Body of pancreas (tissue), 4 donors: ENCODE measurements at regions not wholly inside any gene's neighbourhood (a gene's known extent, or its start where the extent isn't known, plus 50 kb on each side); places are given as distances from the start of the nearest gene placed in this dataset.

Source experiments
- ATAC-seq: fragments of 150-250 bp; one replicate; pipeline ENCODE4 v1.9.1; 2016
- DNase-seq, 4 donors: peaks; one replicate each; pipeline ENCODE4 v3.0.0-alpha.2; 2019
- H3K27ac ChIP-seq, 4 donors: fragments of 200-600 bp; sonication (generic); 1 replicate in 3 of 4; 2 replicates in 1 of 4; pipeline versions ENCODE4 v1.5.1 to v1.6.1; 2016 to 2019; ENCODE audit warnings: mild to moderate bottlenecking in 1 of 4, mixed read lengths in 1 of 4, moderate library complexity in 1 of 4
- H3K27me3 ChIP-seq, 2 donors: fragments of 200-600 bp; sonication (generic); one replicate each; pipeline ENCODE4 v1.6.0; 2016; ENCODE audit warnings: mild to moderate bottlenecking in 1 of 2
- H3K36me3 ChIP-seq, 2 donors: fragments of 200-600 bp; sonication (generic); replicated peaks in 1 of 2; 2 replicates each; pipeline ENCODE4 v1.5.1; 2016; ENCODE audit warnings: low read depth in 2 of 2; ENCODE audit not compliant: insufficient read depth in 1 of 2
- H3K4me1 ChIP-seq: fragments of 200-600 bp; sonication (generic); one replicate; pipeline ENCODE4 v1.6.0; 2016
- H3K4me3 ChIP-seq, 2 donors: fragments of 200-600 bp; sonication (generic); 1 replicate in 1 of 2; 2 replicates in 1 of 2; pipeline ENCODE4 v1.5.1; 2016 to 2019
- H3K9me3 ChIP-seq, 3 donors: fragments of 200-600 bp; sonication (generic); 1 replicate in 2 of 3; 2 replicates in 1 of 3; pipeline ENCODE4 v1.5.1; 2016
- POLR2A ChIP-seq, 3 donors: fragments of 450-650 bp; IDR thresholded peaks; one replicate each; pipeline ENCODE4 v1.6.1; 2016; ENCODE audit warnings: antibody characterized with exemption in 3 of 3, mild to moderate bottlenecking in 2 of 3
- WGBS, 2 donors: methylation state at CpG; one replicate each; pipeline ENCODE4 v1.1.5; 2017; 5-methylcytosine and 5-hydroxymethylcytosine counted together
- intact Hi-C: fragments of 100-400 bp; cut with DNase I; formaldehyde crosslinking; loops from one replicate; pipeline ENCODE4 v1.15.1; 2023
- TF ChIP-seq, protein P1 (sequence below), 7 experiments: fragments of 450-650 bp in 4 of 7; fragments of 200-600 bp in 3 of 7; sonication (generic) in 3 of 7; IDR thresholded peaks; one replicate each; pipeline ENCODE4 v1.5.1; 2016 to 2019; ENCODE audit warnings: antibody characterized with exemption in 7 of 7

DNA sequence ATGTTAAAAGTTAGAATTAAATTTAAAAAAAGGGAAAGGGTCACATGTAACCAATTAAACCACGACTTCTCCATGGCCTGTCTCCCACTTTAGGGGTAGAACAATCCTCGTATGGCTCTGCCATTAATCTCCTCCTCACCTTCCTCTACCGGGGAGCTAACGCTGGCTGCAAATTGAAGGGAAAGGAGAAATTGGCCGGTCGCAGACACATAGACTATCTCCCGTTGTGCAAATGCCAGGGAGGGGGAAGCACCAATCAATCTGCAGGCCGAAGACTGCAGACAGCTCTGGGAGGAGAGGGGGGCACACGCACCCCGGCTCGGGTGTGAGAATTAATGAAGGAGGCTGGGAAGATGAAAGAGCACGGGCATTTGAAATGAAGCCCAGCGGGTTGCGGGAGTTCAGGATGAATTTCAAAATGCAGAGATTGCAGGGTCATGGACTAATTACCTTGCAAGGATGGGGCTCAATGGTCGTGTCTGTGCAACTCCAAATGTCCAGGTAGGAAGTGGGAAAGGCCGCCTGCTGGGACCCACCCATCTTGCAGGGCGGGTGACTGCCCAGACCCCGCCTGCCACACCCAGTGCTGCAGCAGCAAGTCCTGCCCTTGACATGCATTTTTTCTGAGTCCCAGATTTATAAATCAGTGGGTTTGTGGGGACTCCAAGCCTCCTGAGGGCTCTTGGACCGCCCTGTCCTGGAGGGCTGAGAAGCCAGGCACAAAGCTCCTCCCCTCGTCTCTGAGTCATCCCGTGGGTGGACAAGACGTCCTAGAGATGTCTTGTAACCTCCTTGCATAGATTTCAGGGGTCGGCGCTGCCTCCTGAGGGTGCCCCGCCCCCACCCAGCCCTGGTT is 534.2 kb downstream of the TBC1D22A start:
- TF ChIP-seq, protein P1, sequence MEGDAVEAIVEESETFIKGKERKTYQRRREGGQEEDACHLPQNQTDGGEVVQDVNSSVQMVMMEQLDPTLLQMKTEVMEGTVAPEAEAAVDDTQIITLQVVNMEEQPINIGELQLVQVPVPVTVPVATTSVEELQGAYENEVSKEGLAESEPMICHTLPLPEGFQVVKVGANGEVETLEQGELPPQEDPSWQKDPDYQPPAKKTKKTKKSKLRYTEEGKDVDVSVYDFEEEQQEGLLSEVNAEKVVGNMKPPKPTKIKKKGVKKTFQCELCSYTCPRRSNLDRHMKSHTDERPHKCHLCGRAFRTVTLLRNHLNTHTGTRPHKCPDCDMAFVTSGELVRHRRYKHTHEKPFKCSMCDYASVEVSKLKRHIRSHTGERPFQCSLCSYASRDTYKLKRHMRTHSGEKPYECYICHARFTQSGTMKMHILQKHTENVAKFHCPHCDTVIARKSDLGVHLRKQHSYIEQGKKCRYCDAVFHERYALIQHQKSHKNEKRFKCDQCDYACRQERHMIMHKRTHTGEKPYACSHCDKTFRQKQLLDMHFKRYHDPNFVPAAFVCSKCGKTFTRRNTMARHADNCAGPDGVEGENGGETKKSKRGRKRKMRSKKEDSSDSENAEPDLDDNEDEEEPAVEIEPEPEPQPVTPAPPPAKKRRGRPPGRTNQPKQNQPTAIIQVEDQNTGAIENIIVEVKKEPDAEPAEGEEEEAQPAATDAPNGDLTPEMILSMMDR (IDR thresholded peaks at IDR 0.05), result no peak
- TF ChIP-seq POLR2A (IDR thresholded peaks at IDR 0.05), result no peak
- H3K36me3 ChIP-seq, result no peaks in the 10 kb centered on the region
- 48 to 49% methylated on average over 21 to 25 of the region's 25 CpGs for WGBS, 2 donors
- DNase-seq (no peak), ATAC-seq (no peak)
- H3K27ac ChIP-seq, result no peak overlapping the region
- H3K4me3 ChIP-seq, result no peak overlapping the region
- H3K9me3 ChIP-seq, result no peaks in the 10 kb centered on the region
- intact Hi-C loops, result no loop called here
- no peaks in the 10 kb centered on the region for H3K4me1 ChIP-seq
- H3K27me3 ChIP-seq, result no peaks in the 10 kb centered on the region

DNA sequence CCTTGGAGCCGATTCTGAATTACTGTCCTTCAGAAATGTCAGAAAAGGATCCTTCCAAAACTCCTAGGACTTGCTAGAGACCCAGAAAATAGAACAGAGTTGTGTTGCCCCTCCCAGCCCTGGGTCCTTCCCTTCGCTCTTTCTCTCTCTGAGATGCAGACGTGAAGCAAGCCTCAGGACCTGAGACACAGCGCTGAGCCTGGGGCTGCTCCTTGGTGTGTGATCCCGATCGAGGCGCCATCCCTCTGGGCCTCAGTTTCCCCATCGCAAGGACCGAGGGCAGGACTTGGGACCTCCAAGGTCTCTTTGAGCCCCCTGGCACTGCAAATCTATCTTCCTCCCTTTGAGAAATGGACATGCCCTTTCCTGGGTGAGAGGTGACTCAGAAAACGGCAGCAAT is 533.5 kb downstream of the TBC1D22A start:
- Histone ChIP-seq H3K9me3 (no peaks in the 10 kb centered on the region), H3K27ac (no peak overlapping the region), H3K4me1 (no peaks in the 10 kb centered on the region), H3K4me3 (no peak overlapping the region), H3K27me3 (no peaks in the 10 kb centered on the region), H3K36me3 (no peaks in the 10 kb centered on the region)
- WGBS, 2 donors, result 64 to 71% methylated on average over 8 to 10 of the region's 10 CpGs
- DNase-seq (no peak), ATAC-seq (no peak)
- TF ChIP-seq POLR2A (IDR thresholded peaks at IDR 0.05), result no peak
- TF ChIP-seq, protein P1 (IDR thresholded peaks at IDR 0.05), result no peak
- intact Hi-C loops, result no loop called here

DNA sequence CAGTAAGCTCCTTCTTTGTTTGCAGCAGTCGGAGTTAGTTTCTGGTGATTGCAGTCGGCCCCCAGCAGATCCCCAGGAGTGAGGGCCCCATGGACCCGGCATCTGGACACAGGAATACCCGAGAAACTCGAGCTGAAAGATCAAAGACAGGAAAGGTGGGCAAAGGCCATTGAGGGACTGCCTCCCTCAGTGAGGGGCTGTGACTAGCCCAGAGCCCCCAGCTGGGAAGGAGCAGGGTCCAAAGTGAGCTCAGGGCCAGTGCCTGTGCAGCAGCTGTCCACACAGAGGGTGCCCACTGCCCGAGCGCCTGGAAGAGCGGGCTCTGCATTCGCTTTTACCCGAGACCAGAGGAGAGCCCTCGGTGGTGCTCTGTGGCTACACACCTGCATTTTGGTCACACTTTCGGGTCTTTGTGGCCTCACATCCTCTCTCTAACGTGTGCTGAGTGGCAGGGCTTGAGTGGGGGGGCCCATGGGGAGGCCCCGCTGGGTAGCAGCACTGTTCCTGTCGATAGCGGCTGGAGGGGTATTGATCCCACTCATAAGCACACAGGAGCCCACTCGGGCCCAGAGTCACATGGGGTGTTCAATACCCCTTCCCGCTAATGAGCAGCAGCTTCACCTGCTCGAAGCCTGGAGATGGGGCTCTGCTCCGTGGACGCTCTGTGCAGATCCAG is 532.9 kb downstream of the TBC1D22A start:
- no peaks in the 10 kb centered on the region for H3K27me3 ChIP-seq
- intact Hi-C loops, result no loop called here
- 65 to 67% methylated on average over 20 to 21 of the region's 21 CpGs for WGBS, 2 donors
- no peak overlapping the region for H3K4me3 ChIP-seq
- no peak overlapping the region for H3K27ac ChIP-seq
- no peak for TF ChIP-seq POLR2A (IDR thresholded peaks at IDR 0.05)
- TF ChIP-seq, protein P1 (IDR thresholded peaks at IDR 0.05), result no peak
- H3K4me1 ChIP-seq, result no peaks in the 10 kb centered on the region
- H3K9me3 ChIP-seq, result no peaks in the 10 kb centered on the region
- no peak for DNase-seq
- H3K36me3 ChIP-seq, result no peaks in the 10 kb centered on the region
- ATAC-seq, result no peak

DNA sequence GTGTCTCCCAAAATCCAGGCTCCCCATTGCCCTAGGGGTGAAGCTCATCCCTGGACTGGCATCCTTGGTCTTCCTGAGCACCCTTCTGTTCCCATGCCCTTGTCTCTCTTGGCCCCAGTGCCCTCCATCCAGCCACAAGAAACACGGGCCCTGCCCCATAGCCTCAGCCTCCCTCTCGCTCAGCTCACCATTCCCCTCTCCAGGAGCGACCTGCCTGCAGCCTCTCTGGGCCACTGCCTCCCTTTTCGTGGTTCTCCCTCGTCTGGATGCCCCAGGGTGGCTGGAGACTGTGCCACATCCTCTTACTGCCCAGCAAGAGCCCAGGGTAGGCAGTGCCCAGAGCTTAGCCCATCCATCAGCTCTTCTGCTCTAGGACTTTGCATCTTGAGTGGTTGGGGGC is 532.1 kb downstream of the TBC1D22A start:
- TF ChIP-seq, protein P1 (IDR thresholded peaks at IDR 0.05), result no peak
- TF ChIP-seq POLR2A (IDR thresholded peaks at IDR 0.05), result no peak
- no peak overlapping the region for H3K27ac ChIP-seq
- intact Hi-C loops, result no loop called here
- DNase-seq (no peak), ATAC-seq (no peak)
- H3K9me3 ChIP-seq, result no peaks in the 10 kb centered on the region
- WGBS, 2 donors, result 65 to 68% methylated on average over 5 of the region's 5 CpGs
- no peaks in the 10 kb centered on the region for H3K36me3 ChIP-seq
- no peaks in the 10 kb centered on the region for H3K4me1 ChIP-seq
- H3K27me3 ChIP-seq, result no peaks in the 10 kb centered on the region
- no peak overlapping the region for H3K4me3 ChIP-seq
